ENCODE measurements at regions not wholly inside any gene's neighbourhood (a gene's known extent, or its start where the extent isn't known, plus 50 kb on each side); places are given as distances from the start of the nearest gene placed in this dataset.

DNA sequence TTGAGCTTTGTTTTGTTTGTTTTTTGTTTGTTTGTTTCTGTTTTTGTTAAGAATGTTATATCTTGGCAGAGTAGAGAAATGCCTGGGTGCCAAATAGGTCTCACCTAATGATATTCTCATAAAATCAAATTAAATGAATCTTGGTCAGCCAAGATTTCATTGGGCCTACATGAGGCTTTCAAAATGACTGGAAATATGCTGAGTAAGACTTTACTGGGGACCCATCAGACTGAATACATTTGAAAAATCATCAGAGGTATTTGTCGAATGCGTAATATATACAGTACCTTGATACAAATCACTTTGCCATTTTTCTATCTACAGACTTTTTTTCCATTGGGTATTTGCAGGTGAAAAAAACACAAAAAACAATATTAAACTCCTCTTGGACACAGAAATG, 480.8 kb downstream of the CDH2 start:
- no peak for DNase-seq (ENCODE audit: low read depth)

DNA sequence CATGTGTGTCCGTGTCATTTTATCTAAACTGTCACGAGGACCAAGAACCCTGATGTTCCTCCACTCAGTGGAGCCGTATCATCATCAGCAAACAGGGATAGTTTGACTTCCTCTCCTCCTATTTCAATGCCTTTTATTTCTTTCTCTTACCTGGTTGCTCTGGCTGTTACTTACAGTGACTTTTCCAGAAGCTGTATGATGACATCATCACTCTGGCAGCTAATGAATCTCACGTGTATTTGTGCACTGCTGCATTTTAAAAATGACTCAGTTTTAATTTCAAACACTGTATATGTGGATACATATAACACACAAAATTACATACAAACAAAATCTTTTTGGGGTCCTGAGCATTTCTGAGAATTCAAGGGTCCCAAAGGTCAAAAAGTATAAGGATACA, 481.4 kb downstream of the CDH2 start:
- no peak for DNase-seq (ENCODE audit: low read depth)

DNA sequence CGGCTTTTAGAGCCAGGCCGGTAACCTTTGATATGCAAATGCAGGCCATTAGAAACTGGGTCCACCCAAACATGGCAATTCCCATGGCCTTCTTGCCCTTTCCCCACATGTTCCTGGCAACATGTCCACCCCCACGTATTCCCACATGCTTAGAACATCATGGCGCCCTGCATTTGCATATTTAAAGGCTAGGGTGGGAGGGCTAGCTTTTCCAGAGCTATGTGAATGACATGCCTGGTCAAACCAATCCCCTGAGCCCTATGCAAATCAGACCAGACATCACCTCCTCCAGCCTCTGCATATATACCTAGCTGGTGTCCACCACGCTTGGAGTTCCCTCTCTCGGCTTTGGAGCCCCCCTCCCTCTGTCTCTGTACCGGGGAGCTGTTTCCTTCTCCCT, 481.9 kb downstream of the CDH2 start:
- no peak for DNase-seq (ENCODE audit: low read depth)

DNA sequence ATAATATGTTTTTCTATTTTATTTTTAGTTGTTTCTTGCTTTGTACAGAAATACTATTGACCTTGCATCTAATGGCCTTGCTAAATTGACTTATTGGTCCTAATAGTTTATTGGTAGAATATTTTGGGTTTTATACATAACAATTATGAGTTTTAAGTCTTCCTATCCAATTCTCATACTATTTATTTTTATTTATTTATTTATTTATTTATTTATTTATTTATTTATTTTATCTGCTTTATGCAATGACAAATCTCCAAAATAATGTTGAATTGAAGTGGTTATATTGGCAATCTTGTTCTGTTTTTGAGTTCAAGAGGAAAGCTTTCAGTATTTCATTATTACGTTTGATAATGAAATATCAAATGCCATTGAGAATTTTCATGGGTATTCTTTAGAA, 488.3 kb downstream of the CDH2 start:
- DNase-seq (ENCODE audit: low read depth) = no peak

DNA sequence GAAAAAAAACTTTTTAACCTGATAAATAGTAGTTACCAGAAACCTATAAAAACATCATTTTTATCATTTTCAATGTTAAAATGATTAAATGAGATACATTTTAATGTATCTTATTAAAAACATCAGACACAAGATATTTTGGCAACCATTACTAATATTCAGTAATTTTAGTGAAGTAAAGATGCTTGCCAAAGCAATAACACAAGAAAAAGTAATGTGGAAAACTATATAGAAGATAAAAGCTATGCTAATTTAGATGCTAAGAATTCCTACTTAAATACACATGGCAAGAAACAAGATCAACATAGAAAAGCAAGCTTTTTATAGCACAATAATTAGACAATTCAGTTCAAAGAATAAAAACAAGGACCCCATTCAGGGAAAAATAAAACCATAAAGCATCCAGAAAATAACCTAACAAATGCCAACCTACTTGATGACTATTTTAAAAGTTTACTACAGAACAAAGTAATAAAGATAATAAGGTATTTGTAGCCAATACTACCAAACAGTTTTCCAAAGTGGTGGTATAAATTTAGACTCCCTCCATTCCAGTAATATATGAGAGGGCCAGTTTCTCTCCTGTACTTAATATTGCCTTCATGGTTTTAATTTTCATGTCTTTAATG, 489.5 kb downstream of the CDH2 start:
- DNase-seq (ENCODE audit: low read depth) = no peak

DNA sequence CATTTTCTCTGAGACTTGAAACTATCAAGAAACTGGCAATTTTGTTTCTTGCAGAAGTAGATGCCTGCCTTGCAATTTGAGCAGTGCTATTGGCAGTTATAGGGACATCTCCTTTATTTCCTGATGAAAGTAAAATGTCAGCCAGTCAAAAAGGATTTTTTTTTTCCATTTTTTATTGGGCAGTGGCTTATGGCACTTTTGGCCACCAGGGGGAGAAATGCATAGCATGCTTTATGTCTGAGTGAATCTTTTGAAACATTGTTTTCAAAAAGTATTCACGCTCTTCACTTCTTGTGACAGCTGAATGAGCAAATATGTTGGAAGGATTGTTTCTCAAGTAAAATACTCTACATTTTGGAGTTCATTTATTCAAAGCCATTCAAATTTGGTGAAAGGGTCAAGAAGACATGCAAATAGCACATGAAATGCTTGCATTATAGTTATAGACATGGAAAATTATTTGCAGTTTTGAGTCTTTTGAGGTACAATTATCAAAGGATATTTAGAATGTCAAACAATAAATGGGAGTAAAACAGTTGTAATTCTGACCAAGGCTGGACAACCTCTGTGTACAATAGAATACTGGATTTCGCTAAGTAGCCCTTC, 491.0 kb downstream of the CDH2 start:
- peak; percentile 66 for DNase-seq (ENCODE audit: low read depth)

DNA sequence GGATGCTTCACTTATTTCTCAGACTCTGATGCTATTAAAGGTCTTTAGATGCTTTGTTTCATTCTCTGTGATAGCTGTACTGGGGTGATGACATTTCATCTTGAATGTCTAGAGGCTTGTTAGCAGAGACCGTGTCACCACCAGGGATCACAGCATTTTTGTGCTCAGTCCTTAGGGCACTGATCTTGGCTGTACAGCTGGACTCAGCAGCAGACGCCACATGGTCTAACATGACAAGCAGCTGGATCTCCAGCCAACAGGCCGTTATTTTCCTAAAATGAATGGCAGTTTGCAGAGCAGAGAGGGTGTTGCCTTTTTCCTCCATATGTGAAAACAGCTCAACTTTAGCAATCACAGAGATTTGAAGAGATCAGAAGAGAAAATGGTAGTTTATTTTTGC, 491.8 kb downstream of the CDH2 start:
- no peak for DNase-seq (ENCODE audit: low read depth)

DNA sequence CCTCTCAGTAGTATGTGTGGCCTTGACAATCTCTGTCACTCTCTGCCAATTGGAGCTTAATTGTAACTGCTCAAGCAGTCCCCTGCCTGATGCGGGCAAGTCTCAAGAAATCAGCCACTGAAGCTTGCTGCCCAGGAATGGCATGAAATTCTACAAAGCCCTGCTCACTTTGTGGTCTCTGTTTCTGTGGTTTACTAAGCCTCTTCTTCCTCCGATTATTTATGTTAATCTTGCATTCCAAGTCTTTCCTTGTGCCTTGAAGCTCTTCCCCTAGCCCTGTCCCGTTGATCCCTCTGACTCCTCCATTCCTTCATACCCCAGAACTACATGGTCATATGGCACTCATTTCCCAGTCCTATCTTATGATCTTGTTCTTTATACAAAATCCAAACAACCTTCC, 489.3 kb upstream of the CHST9 start:
- no peak for DNase-seq (ENCODE audit: low read depth)

DNA sequence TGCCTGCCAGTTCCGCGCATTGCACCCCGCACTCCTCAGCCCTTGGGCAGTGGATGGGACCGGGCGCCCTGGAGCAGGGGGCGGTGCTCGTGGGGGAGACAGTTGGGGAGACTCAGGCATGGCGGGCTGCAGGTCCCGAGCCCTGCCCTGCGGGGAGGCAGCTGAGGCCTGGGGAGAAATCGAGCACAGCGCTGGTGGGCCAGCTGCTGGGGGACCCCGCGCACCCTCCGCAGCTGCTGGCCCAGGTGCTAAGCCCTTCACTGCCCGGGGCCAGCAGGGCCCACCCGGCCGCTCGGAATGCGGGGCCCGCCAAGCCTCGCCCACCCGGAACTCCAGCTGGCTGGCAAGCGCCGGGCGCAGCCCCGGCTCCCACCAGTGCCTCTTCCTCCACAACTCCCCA, 488.8 kb upstream of the CHST9 start:
- DNase-seq (ENCODE audit: low read depth) = no peak

DNA sequence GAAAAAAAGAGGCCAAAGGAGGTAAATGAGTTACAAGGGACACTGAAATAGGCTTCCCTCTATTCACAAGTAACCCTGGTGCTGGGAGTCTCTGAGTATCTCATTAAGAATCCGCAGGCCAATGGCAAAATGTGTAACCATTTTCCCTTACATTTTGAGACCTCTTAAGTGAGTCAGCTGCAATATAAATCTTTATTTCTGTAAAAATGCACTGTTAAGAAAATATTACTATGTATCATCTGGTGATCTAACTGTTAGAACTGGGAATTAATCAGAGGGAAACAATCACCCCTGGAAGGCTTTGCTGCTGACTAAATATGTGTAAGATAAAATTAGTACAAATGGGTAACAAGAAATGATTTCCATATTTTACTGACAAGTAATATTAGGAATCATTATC, 483.1 kb upstream of the CHST9 start:
- no peak for DNase-seq (ENCODE audit: low read depth)

DNA sequence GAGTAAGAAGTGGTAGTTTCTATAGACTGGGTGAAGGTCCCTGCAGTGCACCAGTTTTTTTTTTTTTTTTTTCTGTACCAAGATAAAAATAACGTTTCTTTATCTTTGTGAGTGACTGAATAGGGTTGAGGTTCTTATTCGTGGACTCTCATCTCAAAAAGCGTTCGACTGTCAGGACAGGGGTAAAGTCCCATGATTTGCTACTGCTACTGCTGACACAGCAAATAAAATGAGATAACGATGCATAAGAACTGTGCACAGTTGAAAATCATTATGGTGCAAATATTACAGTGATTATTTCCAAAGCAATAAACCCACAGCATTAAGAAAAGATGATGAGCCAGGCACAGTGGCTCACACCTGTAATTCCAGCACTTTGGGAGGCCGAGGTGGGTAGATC, 482.0 kb upstream of the CHST9 start:
- DNase-seq (ENCODE audit: low read depth) = no peak

DNA sequence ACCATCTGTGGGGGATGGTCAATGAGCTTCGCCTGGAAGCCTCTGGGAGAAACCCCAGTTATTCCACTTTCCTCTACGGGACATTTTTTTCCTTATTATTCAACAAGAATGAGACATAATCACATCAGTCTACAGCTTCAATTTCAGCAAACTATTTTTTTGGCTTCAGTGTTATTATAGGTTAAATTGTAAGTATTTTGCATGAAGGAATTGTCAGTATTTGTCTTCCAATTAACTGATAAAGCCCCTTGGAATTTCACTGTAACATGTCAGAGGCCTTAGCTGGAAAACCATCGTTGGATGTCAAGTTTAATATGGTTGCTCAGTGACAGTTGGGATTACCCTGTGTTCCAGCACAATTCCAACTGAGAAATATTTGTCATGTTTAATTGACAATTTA, 480.9 kb upstream of the CHST9 start:
- DNase-seq (ENCODE audit: low read depth) = no peak

DNA sequence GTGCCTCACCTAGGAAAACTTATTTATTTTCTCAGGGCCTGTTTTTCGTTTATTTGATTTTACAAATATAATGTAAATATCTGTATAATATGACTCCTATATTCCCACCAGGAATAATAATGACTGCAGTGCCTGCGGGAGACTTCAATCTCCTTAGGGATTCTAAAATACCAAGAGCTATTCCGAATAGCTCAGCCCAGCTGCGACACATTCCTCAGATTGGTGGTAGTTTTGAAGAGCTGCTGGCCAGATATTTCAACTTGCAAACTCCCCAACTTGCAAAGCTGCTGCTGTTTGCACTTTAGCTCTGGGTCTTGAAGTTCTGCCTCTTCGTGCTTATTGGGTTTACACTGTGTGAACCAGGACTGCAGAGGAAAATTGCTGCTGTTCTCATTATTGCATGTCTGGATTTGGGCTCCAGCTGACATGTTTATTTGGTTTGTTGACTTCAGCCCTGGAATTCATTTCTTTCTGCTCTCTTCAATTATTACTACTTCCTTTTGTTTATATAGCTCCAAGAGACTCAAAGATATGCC, 480.2 kb upstream of the CHST9 start:
- DNase-seq (ENCODE audit: low read depth) = peak; percentile 55

DNA sequence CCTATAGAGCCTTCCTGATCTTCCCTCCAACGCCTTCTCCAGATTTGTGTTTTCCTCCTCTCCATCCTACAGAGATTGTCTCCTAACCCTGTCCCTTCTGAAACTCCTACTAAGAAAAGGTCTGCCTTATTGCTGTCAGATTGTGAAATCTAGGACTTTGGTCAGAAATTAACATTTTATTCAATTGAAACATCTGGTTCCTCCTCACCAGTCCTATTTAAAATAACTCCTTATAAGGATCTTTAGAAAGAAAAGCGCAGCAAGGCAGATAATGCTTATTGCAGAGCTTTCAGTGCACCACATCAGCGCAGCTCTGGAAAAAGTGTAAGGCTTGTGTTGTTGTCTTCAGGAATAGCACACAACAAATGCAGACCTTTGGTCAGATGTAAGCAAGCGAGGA, 477.8 kb upstream of the CHST9 start:
- DNase-seq (ENCODE audit: low read depth) = no peak

DNA sequence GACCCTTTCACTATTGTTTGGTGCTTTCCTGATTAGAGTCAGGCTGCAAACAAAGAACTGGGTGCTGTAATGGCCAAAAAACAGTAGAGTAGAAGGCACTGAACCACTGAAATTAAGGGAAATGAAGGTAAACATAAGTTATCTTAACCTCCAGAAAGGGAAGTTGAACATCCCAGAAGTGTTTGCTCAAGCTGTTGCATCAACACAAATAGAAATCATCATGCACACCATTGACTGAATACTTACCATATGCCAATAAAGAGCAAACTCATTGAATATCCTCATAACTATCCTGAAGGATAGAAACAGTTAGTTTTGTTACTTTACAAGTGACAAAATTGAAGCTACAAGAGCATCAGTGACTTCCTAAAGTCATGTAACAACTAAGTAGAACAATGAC, 477.4 kb upstream of the CHST9 start:
- DNase-seq (ENCODE audit: low read depth) = no peak

DNA sequence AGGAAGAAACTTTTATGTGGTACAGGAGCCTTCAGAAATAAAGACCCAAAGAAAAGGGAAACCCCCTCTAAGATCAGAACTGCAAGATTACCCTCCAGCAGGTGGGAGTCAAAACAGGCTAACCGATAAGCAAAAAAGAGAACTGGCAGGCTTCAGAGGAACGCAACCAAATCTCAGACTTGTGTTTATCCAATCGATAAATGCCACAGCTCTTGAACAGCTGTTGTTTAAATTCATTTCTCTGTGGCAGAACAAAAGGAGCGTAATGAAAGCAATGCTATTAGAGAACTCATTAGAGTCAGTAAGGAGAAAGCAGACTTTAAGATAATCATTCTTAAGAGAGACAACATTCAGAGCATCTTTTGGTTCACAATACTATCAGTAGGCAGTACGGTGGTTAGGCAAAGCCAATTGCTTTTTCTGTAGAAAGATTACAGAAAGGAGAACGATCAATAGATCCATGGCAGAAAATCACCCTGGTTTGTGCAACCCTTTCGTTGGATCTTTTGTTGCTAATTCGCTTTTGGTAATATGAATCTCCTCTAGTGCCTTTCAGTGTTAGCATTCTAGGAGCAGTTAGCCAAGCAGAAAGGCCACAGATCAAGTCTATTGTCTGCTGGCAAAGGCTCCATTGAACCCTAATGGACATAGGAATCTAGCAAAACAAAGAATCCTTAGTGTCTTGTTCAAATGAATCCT, 476.4 kb upstream of the CHST9 start:
- no peak for DNase-seq (ENCODE audit: low read depth)

DNA sequence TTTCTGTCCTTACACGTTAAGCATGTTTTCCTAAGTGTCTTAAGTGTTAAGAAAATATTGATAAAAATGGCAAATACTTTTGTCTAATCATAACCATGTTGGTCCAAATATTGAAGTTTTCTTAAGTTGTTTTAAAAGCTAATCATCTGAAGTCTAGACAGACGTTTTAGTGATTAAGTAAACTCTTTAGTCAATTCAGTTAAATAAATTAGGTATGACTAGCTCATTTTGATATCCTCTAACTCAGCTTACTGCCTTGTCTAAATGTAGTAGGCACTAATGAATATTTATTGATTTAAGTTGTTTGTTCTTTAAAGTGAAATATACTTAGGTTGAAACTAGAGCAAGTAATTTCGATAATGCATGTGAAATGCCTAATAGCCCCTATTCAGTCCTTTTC, 471.8 kb upstream of the CHST9 start:
- DNase-seq (ENCODE audit: low read depth) = no peak

DNA sequence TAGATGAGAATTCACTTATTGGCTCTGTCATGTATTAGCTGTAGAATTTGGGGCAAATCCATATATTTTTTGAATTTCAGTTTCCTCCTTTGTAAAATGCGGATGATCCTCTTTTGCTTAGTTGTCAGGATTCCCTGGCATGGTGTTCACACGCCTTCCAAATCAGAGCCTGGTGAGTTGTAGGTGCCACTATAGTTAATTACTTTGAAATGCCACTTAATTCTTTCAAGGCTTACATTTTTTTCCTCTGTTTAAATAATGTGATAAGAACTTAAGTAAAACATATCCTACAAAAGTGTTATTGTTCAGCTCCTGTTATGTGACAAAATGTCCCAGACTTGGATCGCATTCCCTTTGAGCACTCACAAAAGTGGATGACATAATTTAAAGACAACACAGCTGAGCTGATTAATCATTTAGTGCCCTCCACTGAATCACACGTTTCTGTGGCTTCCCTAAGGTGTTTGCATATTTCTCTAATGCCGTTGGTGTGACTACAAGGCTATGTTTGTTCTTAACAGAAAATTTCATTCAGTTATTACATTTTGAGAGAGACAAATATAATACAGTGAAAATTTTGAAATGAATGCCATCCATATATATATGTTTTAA, 471.2 kb upstream of the CHST9 start:
- DNase-seq (ENCODE audit: low read depth) = peak; percentile 80

DNA sequence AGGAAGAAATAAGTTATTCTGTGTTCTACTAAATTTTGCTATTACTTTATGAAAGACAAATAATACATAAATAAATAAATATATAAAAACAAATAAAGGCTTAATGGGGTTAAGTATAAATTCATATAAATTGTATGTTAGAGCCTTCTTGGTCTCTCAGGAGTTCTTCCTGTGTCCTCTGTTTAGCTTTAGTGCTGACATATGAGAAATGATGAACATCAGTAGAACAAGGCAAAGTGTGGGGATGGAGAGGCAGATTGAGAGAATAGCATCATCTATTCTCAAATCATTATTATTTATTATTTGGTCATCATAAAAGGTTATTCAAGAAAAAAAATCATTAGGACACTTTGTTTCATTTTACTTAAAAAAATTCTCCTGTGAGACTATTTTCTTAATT, 468.1 kb upstream of the CHST9 start:
- no peak for DNase-seq (ENCODE audit: low read depth)

DNA sequence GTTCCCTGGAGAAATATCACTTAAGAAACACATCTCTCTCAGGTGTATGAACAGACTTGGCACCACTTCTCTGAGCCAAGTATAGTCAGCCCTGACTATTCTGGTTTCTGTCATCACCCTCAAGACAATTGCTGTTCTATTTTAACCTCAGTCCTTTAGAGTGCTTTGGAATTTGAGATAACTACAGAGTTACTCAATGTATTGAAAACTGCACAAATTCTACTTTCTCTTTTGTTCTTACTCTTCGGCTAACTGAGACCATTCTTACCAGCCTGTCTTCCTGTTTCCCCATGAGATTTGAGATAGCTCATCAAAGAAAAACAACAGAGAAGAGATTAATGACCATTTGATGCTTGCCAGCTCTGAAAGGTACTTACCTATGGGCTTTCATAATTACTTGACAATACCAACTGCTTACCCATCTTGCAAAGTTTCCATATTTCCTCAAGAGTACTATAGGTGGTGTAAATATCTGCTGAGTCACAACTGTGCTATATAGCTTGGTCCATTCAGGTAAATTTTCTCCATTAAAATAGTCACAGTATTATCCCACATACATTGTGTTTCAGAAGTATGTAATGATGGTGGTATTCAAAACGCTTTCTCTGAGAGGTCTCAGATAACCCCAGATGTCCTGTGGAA, 467.5 kb upstream of the CHST9 start:
- peak; percentile 41 for DNase-seq (ENCODE audit: low read depth)

DNA sequence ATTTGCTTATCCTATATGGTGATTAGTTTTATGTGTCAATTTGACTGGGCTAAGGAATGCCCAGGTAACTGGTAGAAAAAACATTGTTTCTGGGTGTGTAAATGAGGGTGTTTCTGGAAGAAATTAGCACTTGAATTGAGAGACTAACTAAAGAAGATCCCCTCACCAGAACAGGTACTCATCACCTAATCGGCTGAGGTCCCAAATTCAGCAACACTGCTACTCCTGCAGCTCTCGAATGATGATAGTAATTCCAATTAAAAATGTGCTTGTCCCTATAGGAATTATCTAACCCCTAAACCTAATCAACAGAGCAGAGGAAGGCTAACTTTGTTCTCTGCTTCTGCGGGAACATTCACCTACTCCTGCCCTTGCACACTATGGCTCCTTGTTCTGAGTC, 464.5 kb upstream of the CHST9 start:
- DNase-seq (ENCODE audit: low read depth) = no peak

DNA sequence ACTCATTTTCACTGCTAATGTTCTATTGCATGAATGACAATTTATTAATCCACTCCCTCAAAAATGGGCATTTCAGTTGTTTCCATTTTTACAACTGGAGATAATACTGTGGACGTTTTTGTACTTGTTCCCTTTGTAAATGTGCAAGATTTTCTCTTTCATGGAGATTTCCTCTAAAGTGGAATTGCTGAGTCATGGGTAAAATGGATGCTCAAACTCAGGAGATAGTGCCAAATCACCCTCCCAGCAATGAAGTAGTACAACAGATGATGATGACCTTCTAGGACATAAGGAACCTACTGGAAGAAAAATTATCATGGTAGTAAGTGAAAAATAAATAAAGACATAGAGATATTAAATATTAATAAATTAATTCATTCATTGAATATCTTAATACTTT, 460.8 kb upstream of the CHST9 start:
- DNase-seq (ENCODE audit: low read depth) = peak; percentile 43

All from myocyte (in vitro differentiated cells).